Naive thymus-derived CD4-positive, alpha-beta T cell (primary cell): ENCODE measurements at regions not wholly inside any gene's neighbourhood (a gene's known extent, or its start where the extent isn't known, plus 50 kb on each side); places are given as distances from the start of the nearest gene placed in this dataset.

ENCODE experiments used
- ATAC-seq: fragments of 150-1000 bp; cut with Tn5 transposase; 2 replicates; pipeline ENCODE4 v1.10.0; 2021; ENCODE audit warnings: mild to moderate bottlenecking, moderate library complexity
- CTCF ChIA-PET: fragments of 350-600 bp; sonication (Branson Sonifier 250); formaldehyde crosslinking; loops from one replicate; lab custom pipeline; 2021; ENCODE audit warnings: antibody characterized with exemption; lab: Charles Lee
- POLR2A ChIA-PET: fragments of 350-600 bp; sonication (Branson Sonifier 250); formaldehyde crosslinking; loops from one replicate; lab custom pipeline; 2021; ENCODE audit warnings: antibody characterized with exemption, inconsistent platforms; lab: Charles Lee
- DNase-seq, 9 donors: peaks; one replicate each; pipeline versions ENCODE4 v3.0.0 to v3.0.0-alpha.2; 2020 to 2022; ENCODE audit warnings: mixed read lengths in 1 of 9
- H3K27ac ChIP-seq: one replicate; pipeline ENCODE4 v1.7.0; 2013; ENCODE audit warnings: mild to moderate bottlenecking, low read depth, low read length, moderate library complexity
- H3K27me3 ChIP-seq, 2 donors: one replicate each; pipeline ENCODE4 v1.7.0; 2013; ENCODE audit warnings: low read length in 2 of 2, mild to moderate bottlenecking in 2 of 2, moderate library complexity in 2 of 2; ENCODE audit not compliant: control insufficient read depth in 2 of 2, insufficient read depth in 2 of 2
- H3K36me3 ChIP-seq, 3 experiments: 1 replicate in 2 of 3; 2 replicates in 1 of 3; pipeline ENCODE4 v1.7.0; 2013; ENCODE audit warnings: low read length in 3 of 3, mild to moderate bottlenecking in 3 of 3, moderate library complexity in 1 of 3; ENCODE audit not compliant: insufficient read depth in 3 of 3, control insufficient read depth in 2 of 3
- H3K4me1 ChIP-seq, 2 donors: one replicate each; pipeline ENCODE4 v1.7.0; 2013; ENCODE audit warnings: low read length in 2 of 2, mild to moderate bottlenecking in 2 of 2, moderate library complexity in 1 of 2; ENCODE audit not compliant: control insufficient read depth in 2 of 2, insufficient read depth in 2 of 2
- H3K4me3 ChIP-seq: 2 replicates; pipeline ENCODE4 v1.7.0; 2013; ENCODE audit warnings: mild to moderate bottlenecking, low read length
- H3K9me3 ChIP-seq, 3 experiments: 1 replicate in 2 of 3; 2 replicates in 1 of 3; pipeline ENCODE4 v1.7.0; 2013; ENCODE audit warnings: low read length in 3 of 3; ENCODE audit not compliant: control insufficient read depth in 2 of 3
- H3K27ac Mint-ChIP-seq, 9 donors: one replicate each; pipeline ENCODE4 v1.8.0; 2020 to 2022; ENCODE audit warnings: mixed read lengths in 9 of 9, mild to moderate bottlenecking in 8 of 9, moderate library complexity in 5 of 9, inconsistent platforms in 2 of 9
- H3K27me3 Mint-ChIP-seq, 5 donors: one replicate each; pipeline ENCODE4 v1.8.0; 2021 to 2022; ENCODE audit warnings: mixed read lengths in 5 of 5, mild to moderate bottlenecking in 1 of 5
- H3K36me3 Mint-ChIP-seq, 5 donors: one replicate each; pipeline ENCODE4 v1.8.0; 2020 to 2022; ENCODE audit warnings: mixed read lengths in 5 of 5, mild to moderate bottlenecking in 3 of 5, inconsistent platforms in 1 of 5
- H3K4me1 Mint-ChIP-seq, 7 donors: one replicate each; pipeline ENCODE4 v1.8.0; 2020 to 2022; ENCODE audit warnings: mixed read lengths in 7 of 7, mild to moderate bottlenecking in 3 of 7, inconsistent platforms in 1 of 7
- H3K4me3 Mint-ChIP-seq, 10 donors: one replicate each; pipeline ENCODE4 v1.8.0; 2020 to 2022; ENCODE audit warnings: mild to moderate bottlenecking in 10 of 10, mixed read lengths in 10 of 10, moderate library complexity in 6 of 10, inconsistent platforms in 2 of 10
- H3K9me3 Mint-ChIP-seq, 11 donors: one replicate each; pipeline ENCODE4 v1.8.0; 2020 to 2022; ENCODE audit warnings: mixed read lengths in 11 of 11, mild to moderate bottlenecking in 4 of 11, inconsistent platforms in 1 of 11, moderate library complexity in 1 of 11
- intact Hi-C, 2 donors: fragments of 100-400 bp; cut with micrococcal nuclease; formaldehyde crosslinking; loops; one replicate each; pipeline ENCODE4 v1.15.1; 2023

- H3K36me3 ChIP-seq: no peaks in the 10 kb centered on the region
- Mint-ChIP-seq H3K36me3 (peaks cover 0 to 9% (median 0%) of the 10 kb centered on the region in 5 donors), H3K27me3 (no peaks in the 10 kb centered on the region), H3K9me3 (no peaks in the 10 kb centered on the region), H3K27ac (no peak overlapping the region), H3K4me3 (no peak overlapping the region), H3K4me1 (peaks cover 0 to 6% (median 0%) of the 10 kb centered on the region in 7 donors)
- H3K9me3 ChIP-seq: no peaks in the 10 kb centered on the region
- H3K27ac ChIP-seq: no peak overlapping the region
- intact Hi-C loops: no loop called here
- DNase-seq (no peak), ATAC-seq (no peak)
- H3K4me1 ChIP-seq: no peaks in the 10 kb centered on the region
- POLR2A ChIA-PET: interaction anchor here (0.6 to 1.0 kb wide), 2 partner anchors 81 to 100 kb away, joined by 3 to 5 read pairs; no protein-coding TSS in a partner anchor
- H3K27me3 ChIP-seq: no peaks in the 10 kb centered on the region
- H3K4me3 ChIP-seq: no peak overlapping the region
- CTCF ChIA-PET: interaction anchor here (0.6 to 1.1 kb wide), 3 partner anchors 71 to 136 kb away, joined by 3 to 4 read pairs (median 3); no protein-coding TSS in a partner anchor
Observed at GRCh38 chr14:98114122-98114895, 1157.7 kb downstream of the BCL11B start.

GRCh38 chr14:98114946-98115345 lies 1157.1 kb downstream of the BCL11B start:
- Mint-ChIP-seq H3K4me3 (no peak overlapping the region), H3K4me1 (peaks cover 0 to 6% (median 0%) of the 10 kb centered on the region in 7 donors), H3K9me3 (peaks cover 0 to 5% (median 0%) of the 10 kb centered on the region in 11 donors), H3K36me3 (peaks cover 0 to 9% (median 0%) of the 10 kb centered on the region in 5 donors), H3K27me3 (no peaks in the 10 kb centered on the region), H3K27ac (no peak overlapping the region)
- Histone ChIP-seq H3K4me3 (no peak overlapping the region), H3K27me3 (no peaks in the 10 kb centered on the region), H3K27ac (no peak overlapping the region), H3K9me3 (no peaks in the 10 kb centered on the region), H3K36me3 (no peaks in the 10 kb centered on the region), H3K4me1 (no peaks in the 10 kb centered on the region)
- ATAC-seq (no peak), DNase-seq (no peak)
- intact Hi-C loops: no loop called here
- ChIA-PET CTCF (interaction anchor here (0.6 to 1.1 kb wide), 3 partner anchors 71 to 137 kb away, joined by 3 to 4 read pairs (median 3); no protein-coding TSS in a partner anchor), POLR2A (no interaction called here)

- ATAC-seq (no peak), DNase-seq (no peak)
- Mint-ChIP-seq H3K4me3 (no peak overlapping the region), H3K36me3 (peaks cover 0 to 11% (median 4%) of the 10 kb centered on the region in 5 donors), H3K4me1 (peaks cover 0 to 11% (median 5%) of the 10 kb centered on the region in 7 donors), H3K27me3 (no peaks in the 10 kb centered on the region), H3K9me3 (peaks cover 0 to 11% (median 3%) of the 10 kb centered on the region in 11 donors), H3K27ac (no peak overlapping the region)
- Histone ChIP-seq H3K36me3 (no peaks in the 10 kb centered on the region), H3K27me3 (no peaks in the 10 kb centered on the region), H3K4me1 (peaks cover 0 to 4% of the 10 kb centered on the region in 2 donors), H3K27ac (no peak overlapping the region), H3K9me3 (no peaks in the 10 kb centered on the region), H3K4me3 (no peak overlapping the region)
- ChIA-PET CTCF (no interaction called here), POLR2A (no interaction called here)
- intact Hi-C loops: no loop called here
Observed at GRCh38 chr14:98118749-98119148, 1153.2 kb downstream of the BCL11B start.

GRCh38 chr14:98119739-98120138 lies 1152.3 kb downstream of the BCL11B start:
- H3K36me3 Mint-ChIP-seq: peaks cover 0 to 11% (median 4%) of the 10 kb centered on the region in 5 donors
- ChIA-PET CTCF (interaction anchor here (0.8 kb wide), 2 partner anchors 92 to 141 kb away, joined by 3 read pairs; no protein-coding TSS in a partner anchor), POLR2A (interaction anchor here (0.6 kb wide), 1 partner anchor 11 kb away, joined by 5 read pairs; no protein-coding TSS in a partner anchor)
- H3K4me3 Mint-ChIP-seq: no peak overlapping the region
- no peaks in the 10 kb centered on the region for H3K27me3 ChIP-seq
- no peak overlapping the region for H3K27ac ChIP-seq
- H3K36me3 ChIP-seq: no peaks in the 10 kb centered on the region
- peaks cover 0 to 13% (median 6%) of the 10 kb centered on the region in 11 donors for H3K9me3 Mint-ChIP-seq
- H3K27me3 Mint-ChIP-seq: no peaks in the 10 kb centered on the region
- peaks cover 0 to 11% (median 7%) of the 10 kb centered on the region in 7 donors for H3K4me1 Mint-ChIP-seq
- H3K9me3 ChIP-seq: no peaks in the 10 kb centered on the region
- no peak overlapping the region for H3K4me3 ChIP-seq
- peaks cover 0 to 4% of the 10 kb centered on the region in 2 donors for H3K4me1 ChIP-seq
- intact Hi-C loops: no loop called here
- no peak for DNase-seq
- ATAC-seq: no peak
- no peak overlapping the region for H3K27ac Mint-ChIP-seq

GRCh38 chr14:98120831-98121464 lies 1151.0 kb downstream of the BCL11B start:
- Mint-ChIP-seq H3K9me3 (peaks cover 0 to 18% (median 7%) of the 10 kb centered on the region in 11 donors), H3K36me3 (peaks cover 0 to 11% (median 9%) of the 10 kb centered on the region in 5 donors), H3K4me3 (no peak overlapping the region), H3K27me3 (no peaks in the 10 kb centered on the region), H3K4me1 (peaks cover 0 to 11% (median 7%) of the 10 kb centered on the region in 7 donors), H3K27ac (no peak overlapping the region)
- no peak overlapping the region for H3K27ac ChIP-seq
- no peak for DNase-seq
- intact Hi-C loops: no loop called here
- ChIA-PET POLR2A (interaction anchor here (0.7 to 0.9 kb wide), 3 partner anchors 78 to 897 kb away, joined by 3 read pairs; no protein-coding TSS in a partner anchor), CTCF (no interaction called here)
- ATAC-seq: no peak
- H3K4me3 ChIP-seq: no peak overlapping the region
- H3K9me3 ChIP-seq: no peaks in the 10 kb centered on the region
- peaks cover 0 to 4% of the 10 kb centered on the region in 2 donors for H3K4me1 ChIP-seq
- no peaks in the 10 kb centered on the region for H3K36me3 ChIP-seq
- no peaks in the 10 kb centered on the region for H3K27me3 ChIP-seq

GRCh38 chr14:98122527-98122926 lies 1149.5 kb downstream of the BCL11B start:
- intact Hi-C loops: no loop called here
- Mint-ChIP-seq H3K36me3 (peaks cover 0 to 11% (median 10%) of the 10 kb centered on the region in 5 donors), H3K4me3 (no peak overlapping the region), H3K9me3 (peaks cover 0 to 19% (median 7%) of the 10 kb centered on the region in 11 donors), H3K27ac (peak overlapping the region in 2 of 9 donors; percentile 46 to 49), H3K27me3 (no peaks in the 10 kb centered on the region), H3K4me1 (peaks cover 0 to 13% (median 7%) of the 10 kb centered on the region in 7 donors)
- ATAC-seq (no peak), DNase-seq (no peak)
- ChIA-PET CTCF (no interaction called here), POLR2A (interaction anchor here (0.5 kb wide), 1 partner anchor 53 kb away, joined by 3 read pairs; no protein-coding TSS in a partner anchor)
- no peak overlapping the region for H3K4me3 ChIP-seq
- no peaks in the 10 kb centered on the region for H3K9me3 ChIP-seq
- H3K36me3 ChIP-seq: no peaks in the 10 kb centered on the region
- peaks cover 0 to 4% of the 10 kb centered on the region in 2 donors for H3K4me1 ChIP-seq
- H3K27me3 ChIP-seq: no peaks in the 10 kb centered on the region
- H3K27ac ChIP-seq: no peak overlapping the region
